Activated CD4-positive, alpha-beta T cell treated with anti-CD3 and anti-CD28 coated beads, Interleukin-2, amount 50 U/mL, for 24 hours (primary cell): ENCODE measurements at regions not wholly inside any gene's neighbourhood (a gene's known extent, or its start where the extent isn't known, plus 50 kb on each side); places are given as distances from the start of the nearest gene placed in this dataset.
"Not testable (repeated sequence)": the region's sequence is repeated elsewhere in the genome, so short reads cannot be mapped to it uniquely, and the experiment has no call there.

Experiments used
- DNase-seq, 2 donors: peaks; one replicate each; pipeline ENCODE4 v3.0.0-alpha.2; 2020; ENCODE audit warnings: low read depth in 1 of 2, low spot score in 1 of 2

DNA sequence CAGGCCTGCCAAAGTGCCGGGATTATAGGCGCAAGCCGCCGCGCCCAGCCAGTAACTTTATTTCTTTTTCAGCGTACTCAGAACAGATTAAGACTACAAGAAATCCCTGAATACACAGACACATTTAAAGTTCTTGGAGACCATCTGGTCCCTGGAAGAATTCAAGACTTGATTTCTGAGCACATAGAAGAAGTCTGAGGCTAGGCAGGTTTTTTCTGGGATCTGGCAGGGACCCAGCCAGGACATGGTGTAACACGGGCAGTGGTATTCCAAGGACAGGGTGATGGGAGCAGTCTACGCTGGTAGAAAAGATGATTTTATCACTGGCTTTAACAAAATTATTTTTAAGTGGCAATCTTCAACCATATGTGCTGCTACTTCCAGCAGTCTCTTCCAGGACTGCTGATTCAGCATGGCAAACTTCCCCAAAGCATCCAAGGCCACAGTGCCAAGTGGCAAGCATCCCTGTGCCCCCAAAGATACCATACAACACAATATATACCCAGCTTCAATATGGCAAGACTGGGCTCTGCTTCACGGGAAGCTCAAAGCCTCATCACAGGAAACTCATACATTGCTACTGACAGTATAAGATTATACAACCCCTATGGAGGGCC lies 105.2 kb upstream of the OR5AK2 start:
- DNase-seq = no peak

GRCh38 chr11:56876621-56877275 lies 112.0 kb upstream of the OR5AK2 start:
- DNase-seq = no peak

DNA sequence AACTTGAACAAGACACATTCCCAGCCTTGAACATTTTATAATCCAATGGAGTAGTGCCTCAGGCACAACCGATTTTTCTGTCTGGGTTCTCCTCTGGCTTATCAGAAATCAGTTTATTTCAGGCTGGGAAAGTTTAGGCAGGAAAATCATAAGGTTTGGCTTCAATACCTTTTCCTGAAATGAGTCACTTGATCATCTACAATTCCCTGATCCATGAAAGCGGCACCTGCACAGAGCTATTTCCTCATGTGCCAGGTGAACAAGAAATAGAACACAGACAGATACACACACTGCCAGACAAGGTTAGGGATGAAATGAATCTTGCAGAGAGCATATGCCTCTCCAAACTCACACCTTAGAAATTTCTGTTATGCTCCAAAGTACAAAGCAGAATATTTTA lies 106.7 kb upstream of the OR9G4 start:
- no peak for DNase-seq

GRCh38 chr11:56852131-56852530 lies 103.6 kb upstream of the OR9G4 start:
- DNase-seq = no peak

GRCh38 chr11:56849852-56850251 lies 101.4 kb upstream of the OR9G4 start:
- DNase-seq = no peak

GRCh38 chr11:56849250-56849649 lies 100.8 kb upstream of the OR9G4 start:
- DNase-seq = no peak

- DNase-seq = no peak
These were observed 99.8 kb upstream of the OR9G4 start for GRCh38 chr11:56848141-56848809.

DNA sequence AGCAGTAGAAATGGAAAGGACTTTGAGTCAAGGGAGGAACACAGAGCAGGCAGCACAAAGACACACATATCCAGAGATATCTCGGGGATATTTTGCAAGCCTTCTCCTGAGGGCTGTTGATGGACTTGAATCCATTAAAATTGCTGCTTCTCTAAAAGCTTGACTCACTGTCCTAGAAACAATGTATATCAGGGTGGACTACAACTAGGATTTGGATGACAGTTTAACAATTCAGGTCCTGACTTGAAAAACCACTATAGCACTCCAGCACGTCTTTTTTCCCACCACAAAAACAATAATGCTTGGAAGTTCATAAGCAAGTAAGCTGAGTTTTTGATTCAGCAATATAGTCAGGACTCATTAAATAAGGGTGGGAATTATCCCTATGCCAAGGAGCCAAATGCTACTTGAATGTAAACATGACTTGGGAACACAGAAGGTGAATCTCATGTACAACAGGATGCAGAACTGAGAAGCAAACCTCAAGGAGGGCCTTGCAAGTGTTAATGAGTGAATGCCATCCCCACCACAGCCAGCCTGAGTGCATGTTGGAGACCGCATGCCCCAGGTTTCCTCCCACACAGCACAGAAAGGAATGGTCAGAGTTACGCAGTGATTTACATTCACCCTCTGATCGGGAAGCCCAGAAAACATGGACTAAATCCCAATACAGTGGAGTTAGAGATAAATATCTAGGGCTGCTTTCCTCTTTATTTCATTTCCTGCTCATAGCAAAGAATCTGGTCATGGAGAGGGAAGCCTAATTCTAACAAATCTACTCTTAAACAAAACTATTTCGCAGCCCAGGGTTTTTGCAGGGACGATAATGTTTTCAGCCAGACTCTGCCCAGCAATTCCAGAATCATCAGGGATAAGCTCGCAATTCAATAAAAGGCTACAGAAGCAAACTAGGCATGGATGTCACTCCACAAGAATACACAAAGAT lies 98.4 kb upstream of the OR9G4 start:
- no peak for DNase-seq

DNA sequence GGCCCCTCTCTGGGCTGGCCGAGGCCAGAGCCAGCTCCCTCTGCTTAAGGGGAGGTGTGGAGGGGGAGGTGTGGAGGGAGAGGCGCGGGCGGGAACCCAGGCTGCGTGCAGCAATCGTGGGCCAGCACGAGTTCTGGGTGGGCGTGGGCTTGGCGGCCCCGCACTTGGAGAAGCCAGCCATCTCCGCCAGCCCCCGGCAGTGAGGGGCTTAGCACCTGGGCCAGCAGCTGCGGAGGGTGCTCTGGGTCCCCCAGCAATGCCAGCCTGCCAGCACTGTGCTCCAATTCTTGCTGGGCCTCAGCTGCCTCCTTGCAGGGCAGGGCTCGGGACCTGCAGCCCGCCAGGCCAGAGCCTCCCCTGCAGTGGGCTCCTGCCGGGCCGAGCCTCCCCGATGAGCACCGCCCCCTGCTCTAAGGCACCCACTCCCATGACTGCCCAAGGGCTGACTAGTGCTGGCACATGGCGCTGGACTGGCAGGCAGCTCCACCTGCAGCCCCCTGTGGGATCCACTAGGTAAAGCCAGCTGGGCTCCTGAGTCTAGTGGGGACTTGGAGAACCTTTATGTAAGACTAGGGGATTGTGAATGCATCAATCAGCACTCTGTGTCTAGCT lies 96.7 kb upstream of the OR9G4 start:
- DNase-seq = no peak

DNA sequence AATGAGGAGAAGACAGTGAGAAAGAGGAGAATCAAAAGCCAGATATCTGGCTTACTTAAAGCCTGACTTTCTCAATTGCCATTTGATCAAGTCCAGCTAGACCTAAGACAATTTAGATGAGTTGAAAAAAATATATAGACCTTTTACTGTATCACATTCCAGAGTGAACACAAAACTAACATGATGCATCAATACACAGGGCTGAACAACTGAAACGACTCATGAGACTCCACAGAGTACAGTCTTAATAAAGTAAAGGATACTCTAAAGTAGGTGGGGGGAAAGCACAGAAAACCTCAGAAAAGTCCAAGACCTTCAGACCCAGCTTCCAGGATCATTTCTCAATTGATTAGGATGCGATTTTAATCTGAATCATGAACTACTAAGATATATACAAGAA lies 95.3 kb upstream of the OR9G4 start:
- DNase-seq = no peak

GRCh38 chr11:56842814-56843794 lies 94.6 kb upstream of the OR9G4 start:
- DNase-seq = no peak

- DNase-seq = peak in 1 of 2 donors; percentile 7
These were observed 92.8 kb upstream of the OR9G4 start for GRCh38 chr11:56841210-56841810.

- DNase-seq = not testable (repeated sequence)
These were observed 78.9 kb upstream of the OR9G4 start for GRCh38 chr11:56827357-56827756.

- no peak for DNase-seq
These were observed 71.4 kb upstream of the OR9G4 start for GRCh38 chr11:56819916-56820315.

DNA sequence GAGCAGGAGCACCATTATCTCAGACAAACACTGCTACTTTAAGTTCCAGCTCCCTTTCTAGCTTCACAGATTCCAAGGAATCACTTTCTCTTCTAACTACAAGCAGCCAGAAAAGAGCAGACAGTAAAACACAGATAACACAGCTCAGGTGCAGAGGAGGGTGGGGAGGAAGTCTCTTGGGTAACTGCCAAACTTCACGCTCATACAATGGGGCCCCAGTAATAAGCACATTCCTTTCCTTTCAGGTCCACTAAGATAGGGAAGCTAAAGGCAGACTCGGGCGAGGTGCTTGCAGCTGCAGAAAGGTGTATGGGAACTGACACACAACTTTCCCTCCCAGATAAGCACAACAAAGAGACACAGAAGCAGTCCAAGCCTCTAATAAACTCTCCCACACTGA lies 69.2 kb upstream of the OR9G4 start:
- no peak for DNase-seq

- DNase-seq = no peak
These were observed 67.8 kb upstream of the OR9G4 start for GRCh38 chr11:56816259-56816658.

DNA sequence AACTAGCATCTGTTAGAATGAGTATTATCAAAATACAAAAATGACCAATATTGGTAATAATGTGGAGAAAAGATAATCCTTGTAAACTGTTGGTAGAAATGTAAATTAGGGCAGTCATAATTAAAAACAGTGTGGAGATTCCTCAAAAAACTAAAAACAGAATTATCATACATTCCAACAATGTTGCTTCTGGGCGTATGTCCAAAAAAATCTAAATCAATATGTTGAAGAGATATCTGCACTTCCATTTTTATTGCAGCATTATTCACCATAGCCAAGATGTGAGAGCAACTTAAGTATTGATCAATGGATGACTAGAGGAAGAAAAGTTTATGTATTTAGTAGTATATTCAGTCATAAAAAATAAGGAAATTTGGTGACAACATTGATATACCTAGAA lies 59.8 kb upstream of the OR9G4 start:
- DNase-seq = no peak

DNA sequence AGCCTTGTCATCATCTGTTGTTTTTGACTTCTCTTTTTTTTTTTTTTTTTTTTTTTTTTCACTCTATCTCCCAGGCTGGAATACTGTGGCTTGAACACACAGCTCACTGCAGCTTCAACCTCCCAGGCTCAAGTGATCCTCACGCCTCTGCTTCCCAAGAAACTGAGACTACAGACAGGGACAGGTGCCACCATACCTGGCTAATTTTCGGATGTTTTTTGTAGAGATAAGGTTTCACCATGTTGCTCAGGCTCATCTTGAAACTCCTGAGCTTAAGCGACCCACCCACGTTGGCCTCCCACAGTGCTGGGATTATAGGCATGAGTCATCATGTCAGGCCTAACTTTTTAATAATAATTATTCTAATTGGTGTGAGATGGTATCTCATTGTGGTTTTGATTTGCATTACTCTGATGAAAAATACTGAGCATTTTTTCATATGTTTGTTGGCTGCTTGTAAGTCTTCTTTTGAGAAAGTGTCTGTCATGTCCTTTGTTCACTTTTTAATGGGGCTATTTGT lies 51.3 kb upstream of the OR9G4 start:
- DNase-seq = no peak
